Chondrocyte (in vitro differentiated cells): ENCODE measurements at regions not wholly inside any gene's neighbourhood (a gene's known extent, or its start where the extent isn't known, plus 50 kb on each side); places are given as distances from the start of the nearest gene placed in this dataset.
A peak's percentile ranks its signal among the peaks of the same experiment; 100 is the strongest.

Experiments
- DNase-seq: peaks from one replicate; pipeline ENCODE4 v3.0.0; 2021; ENCODE audit warnings: mixed read lengths, low spot score
- H3K27ac Mint-ChIP-seq: one replicate; pipeline ENCODE4 v1.8.0; 2021; ENCODE audit warnings: mild to moderate bottlenecking, moderate library complexity, mixed read lengths; ENCODE audit not compliant: unreplicated experiment
- H3K27me3 Mint-ChIP-seq: 2 replicates; pipeline ENCODE4 v1.8.0; 2021; ENCODE audit warnings: low read depth, mixed read lengths
- H3K36me3 Mint-ChIP-seq: 2 replicates; pipeline ENCODE4 v1.8.0; 2021; ENCODE audit warnings: low read depth, mixed read lengths
- H3K4me1 Mint-ChIP-seq: 2 replicates; pipeline ENCODE4 v1.8.0; 2021; ENCODE audit warnings: low read depth, mild to moderate bottlenecking, mixed read lengths
- H3K4me3 Mint-ChIP-seq: one replicate; pipeline ENCODE4 v1.8.0; 2021; ENCODE audit warnings: mild to moderate bottlenecking, moderate library complexity, mixed read lengths; ENCODE audit not compliant: unreplicated experiment
- H3K9me3 Mint-ChIP-seq: 2 replicates; pipeline ENCODE4 v1.8.0; 2021; ENCODE audit warnings: low read depth, mixed read lengths
- TF ChIP-seq, protein P1 (sequence below): fragments of 200-600 bp; sonication (generic); IDR thresholded peaks from 2 replicates; pipeline ENCODE4 v1.5.0; 2021; ENCODE audit warnings: antibody characterized with exemption, mild to moderate bottlenecking, moderate library complexity

DNA sequence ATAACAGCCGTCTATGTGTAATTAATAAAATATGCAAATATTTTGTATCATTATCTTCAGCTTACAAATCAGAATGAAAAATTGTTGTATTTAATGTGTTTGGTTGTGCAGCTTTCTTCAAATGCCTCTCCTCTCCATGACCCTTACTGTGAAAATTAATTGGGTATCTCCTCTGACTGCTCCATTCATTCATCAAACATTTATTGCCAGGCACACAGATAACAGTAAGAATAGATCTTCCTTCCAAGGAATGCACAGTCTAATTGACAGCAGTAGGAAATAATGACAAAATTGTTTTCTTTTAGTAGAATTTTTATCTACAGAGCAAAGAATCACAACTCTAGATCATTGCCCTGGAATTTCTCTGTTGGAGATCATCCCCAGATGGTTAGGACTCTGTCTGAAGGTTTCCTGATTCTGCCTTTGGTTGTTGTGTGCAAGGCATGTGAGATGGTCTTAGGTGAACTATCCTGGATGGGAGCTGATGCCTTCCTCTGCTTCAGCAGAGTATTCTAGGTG, 395.0 kb upstream of the FAT1 start:
- TF ChIP-seq, protein P1, sequence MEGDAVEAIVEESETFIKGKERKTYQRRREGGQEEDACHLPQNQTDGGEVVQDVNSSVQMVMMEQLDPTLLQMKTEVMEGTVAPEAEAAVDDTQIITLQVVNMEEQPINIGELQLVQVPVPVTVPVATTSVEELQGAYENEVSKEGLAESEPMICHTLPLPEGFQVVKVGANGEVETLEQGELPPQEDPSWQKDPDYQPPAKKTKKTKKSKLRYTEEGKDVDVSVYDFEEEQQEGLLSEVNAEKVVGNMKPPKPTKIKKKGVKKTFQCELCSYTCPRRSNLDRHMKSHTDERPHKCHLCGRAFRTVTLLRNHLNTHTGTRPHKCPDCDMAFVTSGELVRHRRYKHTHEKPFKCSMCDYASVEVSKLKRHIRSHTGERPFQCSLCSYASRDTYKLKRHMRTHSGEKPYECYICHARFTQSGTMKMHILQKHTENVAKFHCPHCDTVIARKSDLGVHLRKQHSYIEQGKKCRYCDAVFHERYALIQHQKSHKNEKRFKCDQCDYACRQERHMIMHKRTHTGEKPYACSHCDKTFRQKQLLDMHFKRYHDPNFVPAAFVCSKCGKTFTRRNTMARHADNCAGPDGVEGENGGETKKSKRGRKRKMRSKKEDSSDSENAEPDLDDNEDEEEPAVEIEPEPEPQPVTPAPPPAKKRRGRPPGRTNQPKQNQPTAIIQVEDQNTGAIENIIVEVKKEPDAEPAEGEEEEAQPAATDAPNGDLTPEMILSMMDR, result no peak
- Mint-ChIP-seq H3K27ac (no peak overlapping the region), H3K36me3 (no peaks in the 10 kb centered on the region), H3K9me3 (no peaks in the 10 kb centered on the region), H3K4me3 (no peak overlapping the region), H3K27me3 (no peaks in the 10 kb centered on the region), H3K4me1 (peaks cover 12% of the 10 kb centered on the region)
- no peak for DNase-seq

DNA sequence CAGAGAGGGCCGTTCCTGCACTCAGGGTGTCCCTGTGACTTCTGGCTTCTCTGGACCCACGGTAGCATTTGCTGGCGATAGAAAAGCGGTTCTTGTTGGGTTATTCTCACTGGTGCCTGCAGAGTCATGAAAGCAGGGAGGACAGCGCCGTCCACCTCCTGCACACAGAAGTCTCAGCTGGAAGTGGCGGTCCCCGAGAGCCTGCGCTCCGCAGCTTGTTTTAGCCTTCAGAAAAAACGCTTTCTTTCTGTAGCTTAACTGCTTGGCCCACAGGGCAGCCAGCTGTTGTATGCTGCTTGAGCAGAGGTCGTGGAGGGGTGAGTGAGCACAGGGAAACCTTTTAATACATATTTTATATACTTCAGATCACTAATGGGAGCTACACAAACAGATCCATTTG, 400.7 kb upstream of the FAT1 start:
- Mint-ChIP-seq H3K27ac (peak overlapping the region; percentile 41), H3K36me3 (no peaks in the 10 kb centered on the region), H3K27me3 (no peaks in the 10 kb centered on the region), H3K9me3 (no peaks in the 10 kb centered on the region), H3K4me3 (no peak overlapping the region), H3K4me1 (peaks cover 34% of the 10 kb centered on the region)
- TF ChIP-seq, protein P1, result no peak
- no peak for DNase-seq

DNA sequence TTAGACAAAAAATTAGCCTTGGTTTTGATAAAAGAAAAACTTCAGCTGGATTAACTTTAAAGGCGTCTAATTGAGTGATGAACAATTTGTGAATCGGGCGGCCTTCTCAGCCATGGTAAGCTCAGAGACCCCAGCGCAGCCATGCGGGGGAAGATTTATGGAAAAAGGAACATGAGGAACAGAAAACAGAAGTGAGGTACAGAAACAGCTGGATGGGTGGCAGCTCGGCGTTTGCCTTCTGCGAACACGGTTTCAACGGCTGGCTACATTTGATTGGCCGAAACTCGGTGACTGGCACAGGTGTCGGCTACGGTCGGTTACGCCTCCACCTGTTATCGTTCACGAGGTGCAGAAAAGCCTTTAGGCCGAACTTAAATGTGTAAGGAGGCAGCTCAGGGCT, 401.4 kb upstream of the FAT1 start:
- DNase-seq, result no peak
- Mint-ChIP-seq H3K27ac (no peak overlapping the region), H3K36me3 (no peaks in the 10 kb centered on the region), H3K4me1 (peaks cover 40% of the 10 kb centered on the region), H3K27me3 (no peaks in the 10 kb centered on the region), H3K9me3 (no peaks in the 10 kb centered on the region), H3K4me3 (no peak overlapping the region)
- TF ChIP-seq, protein P1, result no peak

DNA sequence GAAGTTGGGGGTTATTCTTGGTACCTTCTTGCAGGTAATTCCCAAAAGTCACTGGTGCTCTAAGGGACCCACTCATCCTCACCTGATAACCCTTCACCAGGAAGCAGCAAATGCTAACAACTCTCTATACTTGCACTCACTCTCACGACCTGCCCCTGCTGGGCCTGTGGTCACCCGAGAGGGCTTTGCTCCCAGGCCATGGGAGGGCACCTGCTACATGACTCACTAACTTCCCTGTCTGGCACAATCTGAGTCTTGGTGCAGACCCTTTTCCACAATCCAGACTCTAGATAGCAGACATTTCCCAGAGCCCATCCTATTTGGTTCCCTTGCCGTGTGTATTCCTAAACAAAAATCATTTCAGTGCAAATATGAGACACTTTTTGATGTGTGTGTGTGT, 403.8 kb upstream of the FAT1 start:
- peaks cover 41% of the 10 kb centered on the region for H3K4me1 Mint-ChIP-seq
- peaks cover 8% of the 10 kb centered on the region for H3K9me3 Mint-ChIP-seq
- H3K36me3 Mint-ChIP-seq, result no peaks in the 10 kb centered on the region
- TF ChIP-seq, protein P1, result no peak
- DNase-seq, result no peak
- no peak overlapping the region for H3K27ac Mint-ChIP-seq
- no peak overlapping the region for H3K4me3 Mint-ChIP-seq
- H3K27me3 Mint-ChIP-seq, result no peaks in the 10 kb centered on the region

DNA sequence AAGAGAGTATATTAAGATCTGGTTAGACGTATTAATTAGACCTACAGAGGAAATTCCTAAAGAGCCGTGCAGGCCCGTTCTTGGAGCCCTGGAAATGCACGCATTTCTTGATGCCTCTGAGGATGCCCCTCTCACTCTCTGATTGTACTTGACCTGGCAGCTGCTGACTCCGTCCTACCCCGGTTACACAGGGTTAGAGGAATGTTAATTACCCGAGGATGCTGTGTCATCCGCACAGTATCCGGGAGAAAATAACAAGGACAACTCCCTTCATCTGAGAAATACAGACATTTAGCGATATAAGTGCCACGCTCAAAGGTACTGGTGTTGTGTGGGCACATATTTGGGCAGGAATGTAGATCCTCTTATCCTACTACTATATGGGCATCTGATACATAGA, 404.6 kb upstream of the FAT1 start:
- Mint-ChIP-seq H3K27ac (peak overlapping the region; percentile 69), H3K9me3 (peaks cover 8% of the 10 kb centered on the region), H3K27me3 (no peaks in the 10 kb centered on the region), H3K36me3 (no peaks in the 10 kb centered on the region), H3K4me3 (no peak overlapping the region), H3K4me1 (peaks cover 41% of the 10 kb centered on the region)
- no peak for DNase-seq
- TF ChIP-seq, protein P1, result no peak
